ENCODE measurements at regions not wholly inside any gene's neighbourhood (a gene's known extent, or its start where the extent isn't known, plus 50 kb on each side); places are given as distances from the start of the nearest gene placed in this dataset.

GRCh38 chr10:108788891-108789290 lies 1134.4 kb downstream of the XPNPEP1 start:
- WGBS, result 80% methylated on average over 1 of the region's 1 CpG
- Histone ChIP-seq H3K36me3 (ENCODE audit: control insufficient read depth in 4 of 4, insufficient read depth in 3 of 4, low read depth in 1 of 4, low read length in 3 of 4) (no peaks in the 10 kb centered on the region), H3K27me3 (ENCODE audit: control insufficient read depth in 4 of 4, insufficient read depth in 4 of 4, low read length in 3 of 4) (no peaks in the 10 kb centered on the region), H3K27ac (ENCODE audit: low read depth in 1 of 2, low read length in 2 of 2) (no peak overlapping the region), H3K9me3 (ENCODE audit: control insufficient read depth in 4 of 4, low read length in 3 of 4) (peaks cover 4 to 10% (median 6%) of the 10 kb centered on the region in 4 donors), H3K4me1 (ENCODE audit: control insufficient read depth in 4 of 4, insufficient read depth in 4 of 4, low read length in 3 of 4) (no peaks in the 10 kb centered on the region), H3K4me3 (ENCODE audit: low read depth in 1 of 3, low read length in 3 of 3) (no peak overlapping the region), H3K9ac (ENCODE audit: low read depth in 1 of 2, low read length in 2 of 2) (no peak overlapping the region)
- no peak for TF ChIP-seq TAF1 (conservative IDR thresholded peaks at IDR 0.05)
- TF ChIP-seq ATF3 (IDR thresholded peaks at IDR 0.05), result no peak
- TF ChIP-seq HNF4A (conservative IDR thresholded peaks at IDR 0.05), result no peak
- DNase-seq (ENCODE audit: low spot score), result no peak

DNA sequence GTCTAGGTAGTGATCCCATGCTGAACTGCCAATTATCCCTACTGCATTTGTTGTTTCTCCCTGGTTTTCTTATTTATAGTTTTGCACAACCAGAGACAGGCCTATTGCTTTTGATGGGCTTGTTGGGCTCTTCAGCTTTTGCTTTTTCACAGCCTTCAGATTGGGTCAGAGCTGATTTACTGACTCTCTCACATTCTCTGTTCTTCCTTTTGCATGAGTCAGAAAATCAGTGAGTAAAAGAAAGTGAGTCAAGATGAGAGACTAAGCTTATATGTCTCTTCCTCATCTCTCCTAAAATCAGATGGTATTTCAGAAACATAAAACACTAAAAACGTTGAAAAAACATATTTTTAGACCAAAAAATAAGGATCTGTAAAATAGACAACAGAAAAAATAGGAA lies 1135.4 kb downstream of the XPNPEP1 start:
- WGBS, result 23% methylated on average over 1 of the region's 1 CpG
- Histone ChIP-seq H3K27ac (ENCODE audit: low read depth in 1 of 2, low read length in 2 of 2) (no peak overlapping the region), H3K4me1 (ENCODE audit: control insufficient read depth in 4 of 4, insufficient read depth in 4 of 4, low read length in 3 of 4) (no peaks in the 10 kb centered on the region), H3K36me3 (ENCODE audit: control insufficient read depth in 4 of 4, insufficient read depth in 3 of 4, low read depth in 1 of 4, low read length in 3 of 4) (no peaks in the 10 kb centered on the region), H3K9me3 (ENCODE audit: control insufficient read depth in 4 of 4, low read length in 3 of 4) (peaks cover 5 to 10% (median 6%) of the 10 kb centered on the region in 4 donors), H3K4me3 (ENCODE audit: low read depth in 1 of 3, low read length in 3 of 3) (no peak overlapping the region), H3K27me3 (ENCODE audit: control insufficient read depth in 4 of 4, insufficient read depth in 4 of 4, low read length in 3 of 4) (no peaks in the 10 kb centered on the region), H3K9ac (ENCODE audit: low read depth in 1 of 2, low read length in 2 of 2) (no peak overlapping the region)
- DNase-seq (ENCODE audit: low spot score), result no peak
- TF ChIP-seq YY1 (IDR thresholded peaks at IDR 0.05) (no peak), ZBTB33 (IDR thresholded peaks at IDR 0.05) (no peak), RAD21 (IDR thresholded peaks at IDR 0.05) (no peak), TAF1 (conservative IDR thresholded peaks at IDR 0.05) (no peak), GABPA (IDR thresholded peaks at IDR 0.05 in 1 of 2, conservative IDR thresholded peaks at IDR 0.05 in 1 of 2) (no peak), NR2F2 (IDR thresholded peaks at IDR 0.05) (no peak), JUND (IDR thresholded peaks at IDR 0.05) (no peak), EGR1 (IDR thresholded peaks at IDR 0.05; ENCODE audit: low read depth in 2 of 2) (no peak), ATF3 (IDR thresholded peaks at IDR 0.05) (no peak), SP1 (IDR thresholded peaks at IDR 0.05) (no peak), HNF4A (conservative IDR thresholded peaks at IDR 0.05) (no peak), CTCF (IDR thresholded peaks at IDR 0.05; ENCODE audit: low read depth, low read length, missing input control) (no peak), FOXA1 (IDR thresholded peaks at IDR 0.05) (no peak), RXRA (IDR thresholded peaks at IDR 0.05) (no peak), FOXA2 (IDR thresholded peaks at IDR 0.05) (no peak)
- TF ChIP-seq, protein P1, sequence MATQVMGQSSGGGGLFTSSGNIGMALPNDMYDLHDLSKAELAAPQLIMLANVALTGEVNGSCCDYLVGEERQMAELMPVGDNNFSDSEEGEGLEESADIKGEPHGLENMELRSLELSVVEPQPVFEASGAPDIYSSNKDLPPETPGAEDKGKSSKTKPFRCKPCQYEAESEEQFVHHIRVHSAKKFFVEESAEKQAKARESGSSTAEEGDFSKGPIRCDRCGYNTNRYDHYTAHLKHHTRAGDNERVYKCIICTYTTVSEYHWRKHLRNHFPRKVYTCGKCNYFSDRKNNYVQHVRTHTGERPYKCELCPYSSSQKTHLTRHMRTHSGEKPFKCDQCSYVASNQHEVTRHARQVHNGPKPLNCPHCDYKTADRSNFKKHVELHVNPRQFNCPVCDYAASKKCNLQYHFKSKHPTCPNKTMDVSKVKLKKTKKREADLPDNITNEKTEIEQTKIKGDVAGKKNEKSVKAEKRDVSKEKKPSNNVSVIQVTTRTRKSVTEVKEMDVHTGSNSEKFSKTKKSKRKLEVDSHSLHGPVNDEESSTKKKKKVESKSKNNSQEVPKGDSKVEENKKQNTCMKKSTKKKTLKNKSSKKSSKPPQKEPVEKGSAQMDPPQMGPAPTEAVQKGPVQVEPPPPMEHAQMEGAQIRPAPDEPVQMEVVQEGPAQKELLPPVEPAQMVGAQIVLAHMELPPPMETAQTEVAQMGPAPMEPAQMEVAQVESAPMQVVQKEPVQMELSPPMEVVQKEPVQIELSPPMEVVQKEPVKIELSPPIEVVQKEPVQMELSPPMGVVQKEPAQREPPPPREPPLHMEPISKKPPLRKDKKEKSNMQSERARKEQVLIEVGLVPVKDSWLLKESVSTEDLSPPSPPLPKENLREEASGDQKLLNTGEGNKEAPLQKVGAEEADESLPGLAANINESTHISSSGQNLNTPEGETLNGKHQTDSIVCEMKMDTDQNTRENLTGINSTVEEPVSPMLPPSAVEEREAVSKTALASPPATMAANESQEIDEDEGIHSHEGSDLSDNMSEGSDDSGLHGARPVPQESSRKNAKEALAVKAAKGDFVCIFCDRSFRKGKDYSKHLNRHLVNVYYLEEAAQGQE (IDR thresholded peaks at IDR 0.05), result no peak
- TF ChIP-seq, protein P2, sequence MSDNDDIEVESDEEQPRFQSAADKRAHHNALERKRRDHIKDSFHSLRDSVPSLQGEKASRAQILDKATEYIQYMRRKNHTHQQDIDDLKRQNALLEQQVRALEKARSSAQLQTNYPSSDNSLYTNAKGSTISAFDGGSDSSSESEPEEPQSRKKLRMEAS (IDR thresholded peaks at IDR 0.05), result no peak

Data from liver (tissue), 8 donors.